ENCODE measurements at regions not wholly inside any gene's neighbourhood (a gene's known extent, or its start where the extent isn't known, plus 50 kb on each side); places are given as distances from the start of the nearest gene placed in this dataset.

GRCh38 chr21:23955135-23955843 is 1652.0 kb downstream of the MRPL39 start:
- no peaks in the 10 kb centered on the region for H3K4me1 Mint-ChIP-seq (ENCODE audit: low read depth, unreplicated experiment)
- Histone ChIP-seq H4K20me1 (ENCODE audit: insufficient read depth, low read length) (no peaks in the 10 kb centered on the region), H3K27ac (ENCODE audit: low read depth, low read length) (no peak overlapping the region), H3K9me3 (ENCODE audit: insufficient read depth, low read depth, low read length) (peaks cover 2% of the 10 kb centered on the region), H3K36me3 (ENCODE audit: insufficient read depth, low read length) (no peaks in the 10 kb centered on the region), H3K4me2 (ENCODE audit: low read length) (no peak overlapping the region), H3K27me3 (ENCODE audit: insufficient read depth, low read length) (no peaks in the 10 kb centered on the region), H2AFZ (ENCODE audit: low read depth, low read length) (no peak overlapping the region), H3K79me2 (ENCODE audit: insufficient read depth, low read length) (no peaks in the 10 kb centered on the region), H3K4me1 (ENCODE audit: insufficient read depth, low read length) (peaks cover 7% of the 10 kb centered on the region), H3K4me3 (ENCODE audit: insufficient read depth, low read depth, low read length) (no peak overlapping the region), H3K9ac (ENCODE audit: low read length) (no peak overlapping the region)
- H3K27me3 Mint-ChIP-seq (ENCODE audit: low read depth, unreplicated experiment): no peaks in the 10 kb centered on the region
- peaks cover 5% of the 10 kb centered on the region for H3K9me3 Mint-ChIP-seq (ENCODE audit: unreplicated experiment)
- TF ChIP-seq CTCF (IDR thresholded peaks at IDR 0.05; ENCODE audit: insufficient read depth, low read depth, low read length): no peak
- TF ChIP-seq EZH2 (IDR thresholded peaks at IDR 0.05; ENCODE audit: insufficient read depth, low read length): no peak
- H3K36me3 Mint-ChIP-seq (ENCODE audit: low read depth, unreplicated experiment): no peaks in the 10 kb centered on the region
- DNase-seq (ENCODE audit: low read depth) (no peak), FAIRE-seq (no peak)
- H3K4me3 Mint-ChIP-seq (ENCODE audit: unreplicated experiment): no peak overlapping the region
- no peak overlapping the region for H3K27ac Mint-ChIP-seq (ENCODE audit: unreplicated experiment)

- no peaks in the 10 kb centered on the region for H3K27me3 Mint-ChIP-seq (ENCODE audit: low read depth, unreplicated experiment)
- H3K4me3 Mint-ChIP-seq (ENCODE audit: unreplicated experiment): no peak overlapping the region
- FAIRE-seq (no peak), DNase-seq (ENCODE audit: low read depth) (no peak)
- TF ChIP-seq CTCF (IDR thresholded peaks at IDR 0.05; ENCODE audit: insufficient read depth, low read depth, low read length): no peak
- TF ChIP-seq EZH2 (IDR thresholded peaks at IDR 0.05; ENCODE audit: insufficient read depth, low read length): no peak
- Histone ChIP-seq H3K4me3 (ENCODE audit: insufficient read depth, low read depth, low read length) (no peak overlapping the region), H3K9ac (ENCODE audit: low read length) (no peak overlapping the region), H3K27me3 (ENCODE audit: insufficient read depth, low read length) (no peaks in the 10 kb centered on the region), H2AFZ (ENCODE audit: low read depth, low read length) (no peak overlapping the region), H3K27ac (ENCODE audit: low read depth, low read length) (peak overlapping the region; percentile 37), H3K36me3 (ENCODE audit: insufficient read depth, low read length) (no peaks in the 10 kb centered on the region), H3K4me1 (ENCODE audit: insufficient read depth, low read length) (peaks cover 7% of the 10 kb centered on the region), H3K9me3 (ENCODE audit: insufficient read depth, low read depth, low read length) (peaks cover 2% of the 10 kb centered on the region), H4K20me1 (ENCODE audit: insufficient read depth, low read length) (no peaks in the 10 kb centered on the region), H3K4me2 (ENCODE audit: low read length) (no peak overlapping the region), H3K79me2 (ENCODE audit: insufficient read depth, low read length) (no peaks in the 10 kb centered on the region)
- H3K4me1 Mint-ChIP-seq (ENCODE audit: low read depth, unreplicated experiment): no peaks in the 10 kb centered on the region
- H3K36me3 Mint-ChIP-seq (ENCODE audit: low read depth, unreplicated experiment): no peaks in the 10 kb centered on the region
- peaks cover 6% of the 10 kb centered on the region for H3K9me3 Mint-ChIP-seq (ENCODE audit: unreplicated experiment)
- H3K27ac Mint-ChIP-seq (ENCODE audit: unreplicated experiment): no peak overlapping the region
These were observed 1655.0 kb downstream of the MRPL39 start for GRCh38 chr21:23952269-23952668.

GRCh38 chr21:23951251-23951650 is 1656.0 kb downstream of the MRPL39 start:
- Mint-ChIP-seq H3K4me3 (ENCODE audit: unreplicated experiment) (no peak overlapping the region), H3K36me3 (ENCODE audit: low read depth, unreplicated experiment) (no peaks in the 10 kb centered on the region), H3K4me1 (ENCODE audit: low read depth, unreplicated experiment) (no peaks in the 10 kb centered on the region), H3K9me3 (ENCODE audit: unreplicated experiment) (peaks cover 6% of the 10 kb centered on the region), H3K27me3 (ENCODE audit: low read depth, unreplicated experiment) (no peaks in the 10 kb centered on the region), H3K27ac (ENCODE audit: unreplicated experiment) (no peak overlapping the region)
- Histone ChIP-seq H2AFZ (ENCODE audit: low read depth, low read length) (no peak overlapping the region), H3K36me3 (ENCODE audit: insufficient read depth, low read length) (no peaks in the 10 kb centered on the region), H3K27ac (ENCODE audit: low read depth, low read length) (peak overlapping the region; percentile 46), H3K9ac (ENCODE audit: low read length) (no peak overlapping the region), H3K4me3 (ENCODE audit: insufficient read depth, low read depth, low read length) (no peak overlapping the region), H4K20me1 (ENCODE audit: insufficient read depth, low read length) (no peaks in the 10 kb centered on the region), H3K9me3 (ENCODE audit: insufficient read depth, low read depth, low read length) (peaks cover 2% of the 10 kb centered on the region), H3K4me1 (ENCODE audit: insufficient read depth, low read length) (peaks cover 7% of the 10 kb centered on the region), H3K79me2 (ENCODE audit: insufficient read depth, low read length) (no peaks in the 10 kb centered on the region), H3K4me2 (ENCODE audit: low read length) (peak overlapping the region; percentile 18), H3K27me3 (ENCODE audit: insufficient read depth, low read length) (no peaks in the 10 kb centered on the region)
- TF ChIP-seq EZH2 (IDR thresholded peaks at IDR 0.05; ENCODE audit: insufficient read depth, low read length): no peak
- TF ChIP-seq CTCF (IDR thresholded peaks at IDR 0.05; ENCODE audit: insufficient read depth, low read depth, low read length): no peak
- FAIRE-seq (no peak), DNase-seq (ENCODE audit: low read depth) (peak; percentile 54)

Measured in astrocyte (in vitro differentiated cells and primary cell).